NCI-H82 treated with DMSO at 0.1 percent for 48 hours (cell line): ENCODE measurements at regions not wholly inside any gene's neighbourhood (a gene's known extent, or its start where the extent isn't known, plus 50 kb on each side); places are given as distances from the start of the nearest gene placed in this dataset.
"Not testable (repeated sequence)": the region's sequence is repeated elsewhere in the genome, so short reads cannot be mapped to it uniquely, and the experiment has no call there.

Experiments used
- DNase-seq: peaks from one replicate; lab custom pipeline; 2025; ENCODE audit not compliant: unreplicated experiment; lab: John Stamatoyannopoulos, UW

DNA sequence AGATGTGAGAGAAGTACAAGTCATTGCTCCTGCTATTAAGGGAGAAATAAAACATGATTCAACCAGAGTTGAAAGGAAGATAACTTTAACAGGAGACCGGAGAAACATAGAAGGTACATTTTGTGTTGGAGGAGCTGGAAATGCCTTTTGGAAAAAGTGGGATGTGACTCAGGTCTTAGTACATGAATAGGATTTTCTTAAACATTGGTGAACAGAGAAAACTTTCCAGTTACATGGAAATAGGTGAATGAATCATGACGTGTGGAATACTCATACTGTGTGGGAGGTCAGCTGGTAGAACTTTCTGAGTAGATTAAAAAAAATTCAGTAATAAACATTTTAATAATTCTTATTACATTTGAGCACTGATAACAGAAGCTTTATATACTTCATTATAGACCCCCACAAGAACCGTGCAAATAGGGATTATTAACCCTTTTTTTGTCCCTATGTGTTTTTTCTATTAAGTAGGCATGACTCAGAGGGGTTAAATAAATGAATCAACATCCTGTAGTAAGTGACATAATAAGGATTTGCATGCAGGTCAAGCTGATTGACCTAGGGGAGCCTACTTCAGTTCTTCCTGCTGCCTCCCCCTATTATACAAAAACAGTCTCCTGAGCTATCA lies 710.5 kb downstream of the NOVA1 start:
- no peak for DNase-seq

DNA sequence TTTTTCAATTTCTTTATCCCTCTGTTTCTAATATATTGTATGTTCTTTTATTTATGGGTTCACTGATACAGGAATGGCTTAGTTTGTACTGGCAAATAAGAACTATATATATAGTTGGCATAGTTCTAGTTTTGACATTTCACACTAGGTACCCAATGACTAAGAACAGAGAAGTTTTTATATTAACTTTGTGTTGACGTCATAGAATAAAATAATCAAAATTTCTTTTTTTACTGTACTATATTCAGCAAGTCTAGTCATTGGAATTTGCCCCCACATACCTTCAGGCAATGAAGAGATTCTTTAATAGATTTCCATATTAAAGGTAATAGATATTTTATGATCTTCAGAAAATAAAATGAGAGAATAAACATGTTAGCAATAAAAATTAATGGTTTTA lies 713.2 kb downstream of the NOVA1 start:
- DNase-seq, result no peak

DNA sequence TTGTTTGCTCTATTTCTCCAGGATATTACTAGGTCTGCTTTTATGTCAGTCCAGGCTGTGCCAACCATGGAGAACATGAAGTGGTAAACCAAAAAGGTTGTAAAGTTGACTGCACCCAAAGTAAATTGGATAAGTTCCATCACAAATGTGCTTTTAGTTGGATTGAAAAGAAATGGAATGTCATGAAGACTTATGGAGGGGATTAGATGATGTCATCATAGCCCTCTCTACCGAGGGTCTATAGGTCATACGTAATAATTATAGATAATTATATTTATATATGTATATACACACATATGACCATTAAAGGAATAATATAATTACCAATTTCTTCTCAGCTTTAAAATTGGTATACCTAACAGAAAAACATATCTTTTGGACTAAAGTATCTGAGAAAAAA lies 714.9 kb downstream of the NOVA1 start:
- no peak for DNase-seq

DNA sequence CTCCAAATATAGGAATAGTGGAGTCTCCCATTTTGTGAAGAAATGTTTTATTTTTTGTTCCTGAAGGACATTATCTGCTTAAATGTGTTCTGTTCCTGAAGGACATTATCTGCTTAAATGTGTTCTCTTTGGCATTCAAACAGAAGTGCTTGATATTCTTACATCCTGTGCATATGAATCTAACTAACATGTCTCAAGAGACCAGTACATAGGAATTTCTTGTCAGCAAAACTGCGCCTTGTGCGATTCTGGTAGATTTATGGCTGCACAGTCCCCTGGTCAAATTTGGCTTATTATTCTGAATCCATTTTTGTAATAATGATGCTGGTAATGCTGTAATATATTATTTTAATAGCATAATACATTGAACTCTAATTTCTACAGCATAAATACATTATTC lies 722.4 kb downstream of the NOVA1 start:
- DNase-seq, result no peak

DNA sequence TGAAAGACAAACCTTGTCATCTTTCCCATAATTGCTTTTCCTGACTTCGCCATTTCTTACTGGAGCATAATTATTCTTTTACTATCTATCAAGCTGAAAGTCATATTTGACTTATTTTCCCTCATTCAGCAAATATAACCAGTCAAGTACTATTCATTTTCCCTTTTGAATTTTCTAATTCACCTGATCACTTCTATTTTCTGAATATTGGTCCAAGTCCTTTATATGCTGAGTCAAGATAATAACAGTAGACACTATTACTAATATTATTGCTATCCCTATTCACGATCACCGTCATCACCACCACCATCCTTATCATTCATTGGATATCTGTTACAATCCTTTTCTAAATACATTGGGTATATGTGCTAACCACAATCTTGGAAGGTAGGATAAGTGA lies 728.0 kb downstream of the NOVA1 start:
- DNase-seq, result no peak

DNA sequence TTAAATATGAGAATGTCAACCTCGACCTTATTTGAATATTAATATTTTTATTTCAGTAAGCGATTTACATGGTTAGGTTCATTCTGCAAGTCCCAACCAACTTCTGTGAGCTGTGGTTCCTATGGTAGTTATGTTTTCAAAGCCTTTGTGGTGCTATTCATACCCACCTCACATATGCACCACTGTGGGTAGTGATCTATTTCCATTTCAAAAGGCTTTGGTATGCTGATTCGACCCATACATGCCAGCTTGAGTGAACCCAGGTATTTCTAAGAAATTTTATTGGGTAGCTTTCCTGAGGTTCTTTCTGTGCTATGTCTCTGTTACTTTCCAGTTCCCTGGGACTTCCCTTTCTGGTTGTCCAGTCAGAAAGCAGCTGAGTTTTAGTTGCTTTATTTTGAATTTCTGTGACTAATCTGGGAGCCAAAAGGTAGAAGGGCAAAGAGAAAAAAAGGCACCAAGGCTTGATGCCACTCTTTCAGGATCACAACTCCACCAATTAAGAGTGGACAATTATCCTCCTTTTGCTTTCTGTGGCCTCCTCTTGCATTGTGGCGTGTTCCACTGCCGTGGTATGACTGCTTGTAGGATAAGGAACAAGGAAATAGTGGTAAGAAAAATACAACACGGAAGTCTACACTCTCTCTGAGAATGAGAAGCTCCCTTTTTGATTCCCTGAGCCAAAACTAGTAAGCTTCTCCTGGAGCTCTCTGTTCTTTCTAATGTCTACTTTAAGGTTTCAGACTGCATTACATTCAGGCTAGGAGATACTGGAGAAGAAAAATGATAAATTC lies 729.1 kb downstream of the NOVA1 start:
- DNase-seq, result no peak

DNA sequence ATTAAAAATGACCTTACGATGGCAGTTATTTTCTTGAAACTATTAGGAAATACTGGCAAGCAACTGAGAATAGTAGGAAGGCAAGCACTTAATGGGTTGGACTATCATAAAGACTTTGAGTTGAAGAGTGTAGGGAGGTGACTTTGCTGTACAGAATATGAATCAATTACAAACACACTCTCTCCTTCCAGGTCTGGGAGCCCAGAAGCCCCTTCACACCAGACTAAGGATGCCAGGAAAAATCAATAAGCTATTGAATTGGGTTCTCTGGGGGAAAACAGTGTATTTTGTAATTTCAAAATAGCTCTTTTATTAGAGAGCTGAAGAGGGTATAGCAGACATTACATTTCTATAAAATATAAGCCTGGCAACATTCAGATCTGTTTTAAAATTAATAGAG lies 736.4 kb downstream of the NOVA1 start:
- no peak for DNase-seq

DNA sequence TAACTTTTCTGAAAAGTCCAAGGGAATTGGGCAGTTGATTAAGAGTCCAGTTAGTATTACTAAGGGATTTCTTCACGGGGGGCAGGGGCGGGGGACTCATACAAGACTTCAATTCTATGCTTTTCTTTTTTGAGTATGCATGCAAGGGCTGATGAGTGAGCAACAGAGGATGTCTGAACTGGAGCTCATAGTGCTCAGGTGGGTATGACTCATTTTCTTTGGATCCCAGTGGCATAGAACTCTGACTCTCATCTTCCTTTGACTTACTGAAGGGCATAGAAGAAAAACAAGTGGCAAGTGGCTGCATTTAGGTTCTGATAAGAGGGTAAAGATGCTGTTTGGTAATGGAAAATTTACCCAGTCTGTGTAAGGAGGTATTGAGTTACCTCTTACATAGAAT lies 749.2 kb downstream of the NOVA1 start:
- no peak for DNase-seq

DNA sequence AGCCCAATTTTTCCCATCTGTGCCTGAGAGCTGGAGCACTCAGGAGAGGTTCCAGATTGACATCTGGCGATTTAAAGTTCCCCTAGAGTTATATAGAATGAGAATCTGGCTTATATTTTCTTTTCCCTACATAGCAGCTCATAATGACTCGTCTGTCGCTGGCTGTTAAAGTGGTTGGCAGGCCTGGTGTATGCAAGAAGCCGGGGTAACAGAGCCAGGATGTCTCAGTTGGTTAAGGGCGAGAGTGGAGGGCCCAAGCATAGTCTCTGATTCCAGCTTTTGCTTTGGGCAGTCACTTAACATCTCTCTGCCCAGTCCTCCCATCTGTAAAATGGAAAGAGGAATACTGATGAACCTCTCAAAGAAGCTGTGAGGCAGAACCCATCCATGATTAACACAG lies 751.6 kb downstream of the NOVA1 start:
- DNase-seq, result no peak

DNA sequence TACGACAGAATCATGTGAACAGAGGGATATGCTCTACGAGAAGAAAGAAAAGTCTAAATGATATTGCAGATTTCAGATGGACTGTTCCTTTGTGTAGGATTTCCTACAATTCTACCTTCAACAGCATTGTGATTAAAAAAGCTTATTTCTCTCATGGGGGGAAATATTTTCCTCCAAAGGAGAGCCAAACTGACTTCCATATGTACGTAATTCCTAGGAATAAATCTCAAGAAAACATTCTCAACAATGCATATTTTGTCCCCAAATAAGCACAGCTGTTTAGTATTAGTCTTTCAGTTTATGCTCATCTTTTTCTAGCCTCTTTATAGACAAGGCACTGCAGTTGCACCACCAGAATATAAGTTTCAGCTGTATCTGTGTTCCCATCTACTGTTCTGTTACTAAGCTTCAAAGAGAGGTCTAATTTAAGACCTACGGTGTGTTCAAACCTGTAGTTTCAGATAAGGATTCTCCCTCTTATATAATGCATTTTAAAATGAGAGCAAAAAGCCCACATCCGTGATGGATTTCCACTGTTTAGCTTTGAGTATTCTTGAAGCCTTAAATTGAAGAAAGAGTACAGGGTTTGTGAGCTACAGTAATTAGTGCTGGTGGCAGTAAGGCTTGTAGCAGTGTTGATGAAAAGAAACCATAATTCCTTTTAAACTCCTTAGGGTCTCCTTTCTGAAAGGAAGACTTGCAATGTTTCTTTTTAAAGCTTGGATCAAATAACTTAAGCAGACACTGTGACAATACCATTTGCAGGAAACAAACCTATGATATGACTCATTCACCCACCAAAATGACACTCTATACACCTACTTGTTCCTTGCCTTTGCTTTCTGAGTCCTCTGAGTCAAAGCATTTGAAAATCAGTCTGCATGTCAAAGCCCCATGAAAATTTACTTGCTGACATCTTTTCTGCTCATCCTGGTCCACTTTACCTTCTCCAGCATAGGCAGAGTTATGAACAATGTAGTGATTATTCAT lies 754.1 kb downstream of the NOVA1 start:
- no peak for DNase-seq

DNA sequence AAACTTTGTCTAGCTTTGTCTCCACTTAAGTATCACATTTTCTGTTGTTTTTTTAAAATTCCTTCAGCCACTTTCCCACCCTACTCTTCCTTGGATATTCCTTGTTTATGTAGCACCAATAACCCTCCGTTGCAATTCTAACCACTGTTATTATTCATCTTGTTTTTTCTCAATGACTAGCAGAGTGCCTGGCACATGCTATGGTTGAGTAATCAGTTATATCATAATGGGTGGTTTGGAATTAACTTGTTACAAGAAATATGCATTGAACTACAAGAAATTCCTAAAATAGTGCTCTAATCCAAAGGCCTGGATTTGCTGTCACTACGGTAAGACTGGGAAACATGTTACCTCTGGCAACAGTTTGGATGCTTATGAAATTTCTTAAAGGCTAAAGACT lies 756.6 kb downstream of the NOVA1 start:
- no peak for DNase-seq

DNA sequence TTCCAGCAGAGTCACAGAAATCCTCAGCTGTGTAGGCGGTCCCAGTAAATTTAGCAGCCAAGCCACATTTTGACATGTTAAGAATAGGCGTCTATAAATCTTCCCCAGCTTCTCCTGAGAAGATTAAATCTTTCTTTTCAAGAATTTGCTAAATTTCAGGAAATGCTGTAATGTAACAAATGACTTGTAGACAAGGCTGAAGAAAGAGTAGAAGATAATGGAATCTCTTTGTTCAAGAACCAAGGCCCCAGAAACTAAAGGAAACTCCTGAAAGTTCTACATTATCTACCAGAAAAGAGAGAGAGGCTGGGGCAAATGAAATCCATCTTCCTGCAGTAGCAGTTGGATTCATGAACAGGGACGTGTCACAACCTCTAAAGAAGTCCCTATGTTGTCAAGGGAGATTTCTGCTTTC lies 760.3 kb downstream of the NOVA1 start:
- no peak for DNase-seq

DNA sequence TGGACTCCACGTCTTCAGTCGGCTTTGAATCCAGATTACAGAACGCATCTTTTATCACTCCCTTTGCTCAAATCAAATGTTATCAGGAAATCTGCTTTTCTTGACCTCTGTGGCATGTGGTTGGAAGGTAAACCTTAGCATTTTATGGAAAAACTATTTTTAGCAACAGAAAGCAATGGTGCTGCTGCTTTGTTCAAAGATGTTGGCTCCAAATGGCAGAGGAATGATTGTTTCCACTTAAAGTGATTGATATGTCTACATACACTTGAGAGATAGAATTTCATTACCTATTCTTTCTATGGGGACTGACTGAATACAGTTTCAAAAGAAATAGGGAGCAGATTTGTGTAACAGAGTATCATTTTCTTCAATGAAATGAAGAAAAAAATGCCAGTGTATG lies 761.2 kb downstream of the NOVA1 start:
- no peak for DNase-seq

DNA sequence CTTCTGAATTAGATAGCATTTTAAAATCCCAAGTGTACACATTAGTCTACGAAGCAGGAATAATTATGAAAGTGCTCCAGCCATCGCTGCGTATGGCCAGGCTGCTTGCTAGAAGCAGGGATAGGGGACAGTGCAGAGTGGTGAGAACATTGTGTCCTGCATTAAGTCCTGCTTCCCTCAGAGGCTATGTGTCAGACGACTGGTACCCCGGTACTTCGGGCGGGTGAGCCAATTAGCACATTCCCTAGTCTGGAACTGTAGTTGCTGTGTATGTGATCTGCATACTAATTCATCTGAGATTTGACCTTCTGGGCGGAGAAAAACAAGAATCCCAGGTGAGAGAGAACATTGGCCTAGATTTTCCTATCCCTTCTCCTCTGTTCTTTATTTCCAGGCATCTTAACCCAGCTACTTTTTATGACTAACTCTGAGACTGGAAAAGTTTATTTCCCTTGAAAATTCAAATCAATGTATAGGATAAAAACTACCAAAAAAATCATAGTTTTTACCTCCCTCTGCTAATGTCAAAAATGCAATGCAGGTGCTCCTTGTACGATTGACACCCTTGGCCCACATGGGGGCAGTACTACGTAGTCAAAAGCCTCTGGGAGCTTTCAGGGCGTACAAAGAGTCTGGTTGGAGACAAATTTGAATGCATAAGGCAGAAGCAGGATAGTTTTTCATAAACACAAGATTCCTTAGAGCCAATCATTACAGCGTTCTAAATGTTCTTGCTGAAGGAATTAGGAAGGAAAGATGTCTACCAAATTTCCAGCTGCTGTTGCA lies 764.3 kb downstream of the NOVA1 start:
- no peak for DNase-seq

DNA sequence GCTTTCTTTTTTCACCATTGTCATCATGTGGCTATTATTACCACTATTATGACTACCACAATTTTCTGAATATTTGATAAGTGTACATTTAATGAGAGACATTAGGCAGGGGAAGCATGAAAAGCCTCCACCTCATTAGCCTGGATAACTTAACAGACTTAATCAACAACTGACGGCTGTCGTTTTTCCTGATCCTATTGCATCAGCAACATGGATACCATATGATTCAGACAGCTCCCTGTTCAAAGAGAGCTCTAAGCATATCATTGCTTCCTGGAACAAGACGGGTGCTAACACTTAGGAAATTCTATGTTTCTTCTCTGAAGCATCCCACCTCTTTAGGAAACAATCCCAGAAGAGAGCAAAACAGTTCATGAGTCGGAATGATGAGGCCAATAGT lies 765.2 kb downstream of the NOVA1 start:
- DNase-seq, result no peak

DNA sequence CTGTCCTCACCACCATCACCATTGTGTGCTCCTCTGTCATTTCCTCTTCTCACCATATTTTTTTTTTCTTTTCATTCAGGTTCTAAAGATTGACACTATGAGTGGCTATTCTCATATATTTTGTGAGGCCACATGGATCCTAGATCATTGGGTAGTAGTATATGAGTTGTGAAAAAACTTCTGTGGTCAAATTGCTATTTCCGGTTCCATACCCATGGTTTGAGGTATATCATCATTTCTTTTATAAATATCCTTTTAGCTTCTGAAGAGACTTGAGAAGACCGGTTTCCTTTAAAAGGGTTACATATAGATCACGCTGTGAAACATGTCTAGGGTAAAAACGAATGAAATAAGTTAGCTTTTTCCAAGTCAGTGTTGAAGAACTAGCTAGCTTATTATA lies 769.3 kb downstream of the NOVA1 start:
- DNase-seq, result no peak

DNA sequence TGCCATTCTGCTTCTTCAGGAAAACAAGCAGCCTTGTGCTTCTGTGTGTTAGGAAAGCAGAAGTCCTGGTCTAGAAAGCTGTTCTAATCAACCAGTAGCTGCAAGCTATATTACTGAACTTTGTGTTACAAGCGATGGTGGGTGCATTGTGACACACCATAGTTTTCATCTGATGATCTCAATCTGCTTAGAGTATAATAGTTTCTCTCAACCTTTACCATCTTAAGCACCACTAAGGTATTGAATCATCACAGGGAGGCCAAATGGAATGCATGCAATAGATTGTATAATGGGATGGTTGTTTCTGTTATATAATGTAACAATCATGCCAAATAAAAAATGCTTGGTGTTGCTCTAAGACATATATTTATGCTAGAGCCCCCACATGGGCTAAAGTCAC lies 771.7 kb downstream of the NOVA1 start:
- DNase-seq, result no peak

DNA sequence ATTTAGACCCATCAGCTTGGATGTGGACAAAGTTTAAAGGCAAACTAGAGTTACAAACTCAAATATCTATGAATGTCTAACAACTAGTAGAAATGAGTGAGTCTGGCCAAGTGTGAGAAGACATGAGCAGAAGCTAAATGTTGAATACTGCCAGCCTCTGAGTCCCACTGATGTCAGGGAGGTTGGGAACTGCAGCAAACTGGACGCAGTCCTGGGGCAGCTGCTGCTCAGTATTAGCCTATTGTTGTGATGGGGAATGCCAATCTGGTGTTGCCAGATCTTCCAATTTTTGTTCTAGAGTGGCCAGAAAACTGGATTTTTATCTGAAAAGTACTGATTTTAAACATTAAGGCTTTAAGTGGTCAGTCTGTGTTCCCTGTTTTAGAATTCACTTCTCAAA lies 770.4 kb upstream of the STXBP6 start:
- no peak for DNase-seq

DNA sequence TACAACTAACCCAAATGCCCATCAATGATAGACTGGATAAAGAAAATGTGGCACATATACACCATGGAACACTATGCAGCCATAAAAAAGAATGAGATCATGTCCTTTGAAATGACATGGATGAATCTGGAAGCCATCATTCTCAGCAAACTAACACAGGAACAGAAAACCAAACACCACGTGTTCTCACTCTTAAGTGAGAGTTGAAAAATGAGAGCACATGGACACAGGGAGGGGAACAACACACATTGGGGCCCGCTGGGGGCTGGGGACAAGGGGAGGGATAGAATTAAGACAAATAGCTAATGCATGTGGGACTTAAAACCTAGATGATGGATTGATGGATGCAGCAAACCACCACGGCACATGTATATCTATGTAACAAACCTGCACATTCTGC lies 764.7 kb upstream of the STXBP6 start:
- not testable (repeated sequence) for DNase-seq

DNA sequence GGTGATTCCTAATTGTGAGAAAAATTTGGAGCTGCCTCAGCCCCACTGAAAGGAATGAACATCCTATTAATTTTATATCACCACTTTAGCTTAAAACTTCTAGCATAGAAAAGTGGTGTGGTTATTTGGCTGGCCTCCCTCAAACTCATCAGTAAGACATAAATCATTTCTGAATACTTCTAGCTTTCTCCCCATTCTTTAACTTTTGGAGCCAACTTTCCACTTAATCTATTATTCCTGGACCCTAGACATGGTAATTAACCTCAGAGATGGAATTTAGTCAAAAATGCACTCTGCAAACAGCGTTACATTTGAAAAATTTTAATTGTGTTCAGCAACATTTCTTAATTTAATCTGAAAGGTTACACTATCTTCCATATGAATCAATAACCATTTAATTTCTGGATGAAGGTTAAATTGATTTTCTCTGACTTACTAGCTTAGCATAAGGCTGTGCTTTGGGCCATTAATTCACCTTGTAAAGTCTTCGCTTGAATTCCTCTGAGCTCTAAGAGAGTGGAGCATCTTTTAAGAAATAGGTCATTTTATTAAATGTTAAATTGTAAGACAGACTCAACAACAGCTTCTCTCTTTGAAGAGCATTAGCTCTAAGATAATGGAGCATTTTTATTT lies 753.6 kb upstream of the STXBP6 start:
- no peak for DNase-seq
